GM12872 (cell line): ENCODE measurements at regions not wholly inside any gene's neighbourhood (a gene's known extent, or its start where the extent isn't known, plus 50 kb on each side); places are given as distances from the start of the nearest gene placed in this dataset.

Experiments
- CTCF ChIP-seq: IDR thresholded peaks from 3 replicates; pipeline ENCODE4 v1.5.1; 2011; ENCODE audit warnings: low read depth, mild to moderate bottlenecking, low read length, moderate library complexity; ENCODE audit not compliant: insufficient read depth

- no peak for TF ChIP-seq CTCF
These were observed 134.8 kb downstream of the CMPK2 start for GRCh38 chr2:6730649-6731532.

GRCh38 chr2:6739547-6739946 lies 126.2 kb downstream of the CMPK2 start:
- TF ChIP-seq CTCF, result no peak

- no peak for TF ChIP-seq CTCF
These were observed 124.5 kb downstream of the CMPK2 start for GRCh38 chr2:6741229-6741628.

- no peak for TF ChIP-seq CTCF
These were observed 121.7 kb downstream of the CMPK2 start for GRCh38 chr2:6744038-6744437.

GRCh38 chr2:6747433-6747832 lies 118.3 kb downstream of the CMPK2 start:
- TF ChIP-seq CTCF, result no peak

- no peak for TF ChIP-seq CTCF
These were observed 117.2 kb downstream of the CMPK2 start for GRCh38 chr2:6748406-6749067.

- no peak for TF ChIP-seq CTCF
These were observed 115.7 kb downstream of the CMPK2 start for GRCh38 chr2:6749962-6750361.
